HCT116 (cell line): ENCODE measurements at regions not wholly inside any gene's neighbourhood (a gene's known extent, or its start where the extent isn't known, plus 50 kb on each side); places are given as distances from the start of the nearest gene placed in this dataset.

Experiments used
- ATAC-seq: fragments of 200-7000 bp; cut with Tn5 transposase; 2 replicates; pipeline ENCODE4 v1.9.1; 2020; ENCODE audit warnings: mild to moderate bottlenecking, moderate library complexity
- BruUV-seq: library from RNA; stranded (reverse); fragments of 400-500 nt; replicated peaks from 2 replicates; lab custom pipeline; 2021; lab: Mats Ljungman, UMichigan
- CTCF ChIA-PET: fragments of 300-600 bp; sonication (Branson Sonifier 250); formaldehyde crosslinking; loops from one replicate; lab custom pipeline; 2021; ENCODE audit warnings: antibody characterized with exemption; lab: Charles Lee
- POLR2A ChIA-PET: fragments of 300-600, 350-600 bp; sonication (Branson Sonifier 250); formaldehyde crosslinking; loops from one replicate; lab custom pipeline; 2021; ENCODE audit warnings: antibody characterized with exemption; lab: Charles Lee
- RAD21 ChIA-PET, 2 experiments: fragments of 300-600 bp; sonication (Branson Sonifier 250); formaldehyde crosslinking; loops; one replicate each; lab custom pipeline; 2023; ENCODE audit warnings: low total read pairs in 2 of 2; ENCODE audit not compliant: uncharacterized antibody in 2 of 2, unreplicated experiment in 2 of 2, low non-redundant PET in 1 of 2; lab: Charles Lee
- DNase-seq: peaks from one replicate; pipeline ENCODE4 v3.0.0-alpha.2; 2010; ENCODE audit warnings: low read depth, low spot score
- H2AFZ ChIP-seq: fragments of 200-600 bp; shearing (Covaris generic), sonication (generic); 2 replicates; pipeline ENCODE4 v1.6.1; 2017; ENCODE audit warnings: low read depth, mixed run types, mixed read lengths, antibody characterized with exemption, low read length; ENCODE audit not compliant: poor library complexity, severe bottlenecking
- H3K27ac ChIP-seq: 2 replicates; pipeline ENCODE4 v1.5.1; 2012; ENCODE audit warnings: low read depth, low read length
- H3K27me3 ChIP-seq: fragments of 200-600 bp; sonication (generic); 2 replicates; pipeline ENCODE4 v1.6.1; 2016; ENCODE audit warnings: mixed run types, low read length, mixed read lengths; ENCODE audit not compliant: insufficient read depth
- H3K36me3 ChIP-seq, 2 experiments: fragments of 200-500 bp in 1 of 2; fragments of 200-600 bp in 1 of 2; sonication (Bioruptor generic) in 1 of 2; sonication (generic) in 1 of 2; 2 replicates each; pipeline versions ENCODE4 v1.5.1 to v1.6.1; 2014 to 2016; ENCODE audit warnings: low read length in 2 of 2, inconsistent platforms in 1 of 2, mixed read lengths in 1 of 2, mixed run types in 1 of 2; ENCODE audit not compliant: insufficient read depth in 2 of 2, control insufficient read depth in 1 of 2
- H3K4me1 ChIP-seq, 2 experiments: fragments of 200-600 bp in 1 of 2; sonication (generic) in 1 of 2; 2 replicates each; pipeline versions ENCODE4 v1.5.1 to v1.6.1; 2012 to 2017; ENCODE audit warnings: low read length in 2 of 2, inconsistent platforms in 1 of 2, mild to moderate bottlenecking in 1 of 2, mixed read lengths in 1 of 2, mixed run types in 1 of 2, moderate library complexity in 1 of 2; ENCODE audit not compliant: insufficient read depth in 2 of 2, control insufficient read depth in 1 of 2
- H3K4me2 ChIP-seq: fragments of 200-600 bp; sonication (generic); 2 replicates; pipeline ENCODE4 v1.6.1; 2017; ENCODE audit warnings: mixed run types, low read length, mixed read lengths
- H3K4me3 ChIP-seq, 2 experiments: fragments of 200-600 bp in 1 of 2; sonication (generic) in 1 of 2; replicated peaks in 1 of 2; 2 replicates each; pipeline ENCODE4 v1.5.1; 2011 to 2016; ENCODE audit warnings: low read length in 2 of 2, control low read depth in 1 of 2, low read depth in 1 of 2, mild to moderate bottlenecking in 1 of 2, mixed read lengths in 1 of 2, mixed run types in 1 of 2
- H3K79me2 ChIP-seq: fragments of 200-600 bp; sonication (generic); 2 replicates; pipeline ENCODE4 v1.6.1; 2017; ENCODE audit warnings: mild to moderate bottlenecking, mixed run types, low read length, moderate library complexity, mixed read lengths; ENCODE audit not compliant: insufficient read depth
- H3K9ac ChIP-seq: fragments of 200-600 bp; sonication (generic); 2 replicates; pipeline ENCODE4 v1.6.1; 2016; ENCODE audit warnings: low read length, mixed read lengths
- H3K9me2 ChIP-seq: fragments of 200-600 bp; sonication (generic), shearing (Covaris generic); 2 replicates; pipeline ENCODE4 v1.6.1; 2017; ENCODE audit warnings: mixed run types, mild to moderate bottlenecking, moderate library complexity; ENCODE audit not compliant: insufficient read depth
- H3K9me3 ChIP-seq, 2 experiments: fragments of 200-500 bp in 1 of 2; fragments of 200-600 bp in 1 of 2; sonication (Bioruptor generic) in 1 of 2; sonication (generic) in 1 of 2; 2 replicates each; pipeline ENCODE4 v1.6.1; 2014 to 2017; ENCODE audit warnings: low read length in 2 of 2, mixed read lengths in 2 of 2, inconsistent platforms in 1 of 2, low read depth in 1 of 2, mild to moderate bottlenecking in 1 of 2, mixed run types in 1 of 2, moderate library complexity in 1 of 2; ENCODE audit not compliant: control insufficient read depth in 1 of 2, insufficient read depth in 1 of 2
- H4K20me1 ChIP-seq: fragments of 200-600 bp; sonication (generic), shearing (Covaris generic); 2 replicates; pipeline ENCODE4 v1.6.1; 2017; ENCODE audit warnings: mixed run types, mild to moderate bottlenecking, moderate library complexity; ENCODE audit not compliant: insufficient read depth
- CBX3 ChIP-seq: IDR thresholded peaks from 2 replicates; pipeline ENCODE4 v1.6.1; 2012; ENCODE audit warnings: low read depth
- EGR1 ChIP-seq: IDR thresholded peaks from 2 replicates; pipeline ENCODE4 v1.6.1; 2012; ENCODE audit warnings: low read depth
- ELF1 ChIP-seq: IDR thresholded peaks from 2 replicates; pipeline ENCODE4 v1.6.1; 2012; ENCODE audit warnings: low read depth, borderline replicate concordance
- EZH2 ChIP-seq: fragments of 200-600 bp; sonication (generic); IDR thresholded peaks from 2 replicates; pipeline ENCODE4 v1.6.1; 2017; ENCODE audit warnings: antibody characterized with exemption, mixed run types
- EZH2phosphoT487 ChIP-seq: fragments of 200-600 bp; IDR thresholded peaks from 2 replicates; pipeline ENCODE4 v1.6.1; 2018; ENCODE audit warnings: antibody characterized with exemption, borderline replicate concordance
- FOSL1 ChIP-seq: IDR thresholded peaks from 2 replicates; pipeline ENCODE4 v1.6.1; 2012; ENCODE audit warnings: low read depth
- POLR2A ChIP-seq: IDR thresholded peaks from 2 replicates; pipeline ENCODE4 v1.7.0; 2011; ENCODE audit warnings: borderline replicate concordance; ENCODE audit not compliant: insufficient read depth, insufficient read length; ENCODE audit errors: extremely low read depth
- POLR2AphosphoS5 ChIP-seq: IDR thresholded peaks from 2 replicates; pipeline ENCODE4 v1.6.1; 2011; ENCODE audit warnings: mild to moderate bottlenecking, low read depth, low read length, moderate library complexity
- RAD21 ChIP-seq: IDR thresholded peaks from 2 replicates; pipeline ENCODE4 v1.6.1; 2012; ENCODE audit warnings: low read depth, mild to moderate bottlenecking
- SRF ChIP-seq: IDR thresholded peaks from 2 replicates; pipeline ENCODE4 v1.6.1; 2012; ENCODE audit warnings: low read depth
- TCF7L2 ChIP-seq: IDR thresholded peaks from 2 replicates; pipeline ENCODE4 v1.7.0; 2011; ENCODE audit warnings: borderline replicate concordance, inconsistent platforms; ENCODE audit not compliant: insufficient read depth, insufficient read length; ENCODE audit errors: extremely low read depth
- YY1 ChIP-seq: IDR thresholded peaks from 2 replicates; pipeline ENCODE4 v1.6.1; 2011; ENCODE audit warnings: low read length, low read depth, moderate library complexity, mild to moderate bottlenecking; ENCODE audit not compliant: insufficient replicate concordance; ENCODE audit errors: extremely low read depth
- ZNF274 ChIP-seq: fragments of 200-500 bp; sonication (Bioruptor generic); IDR thresholded peaks from 2 replicates; pipeline ENCODE4 v1.6.1; 2014; ENCODE audit warnings: mild to moderate bottlenecking, low read depth, low read length, inconsistent platforms
- intact Hi-C: fragments of 100-400 bp; cut with micrococcal nuclease; formaldehyde crosslinking; loops from 2 replicates; pipeline ENCODE4 v1.10.0; 2022
- TF ChIP-seq, protein P1 (sequence below): IDR thresholded peaks from 2 replicates; pipeline ENCODE4 v1.6.1; 2012
- TF ChIP-seq, protein P2 (sequence below): IDR thresholded peaks from 2 replicates; pipeline ENCODE4 v1.6.1; 2011; ENCODE audit warnings: mild to moderate bottlenecking, low read length, moderate library complexity; ENCODE audit not compliant: insufficient replicate concordance; ENCODE audit errors: extremely low read depth
- TF ChIP-seq, protein P3 (sequence below): IDR thresholded peaks from 2 replicates; pipeline ENCODE4 v1.6.1; 2012
- TF ChIP-seq, protein P4 (sequence below): IDR thresholded peaks from 2 replicates; pipeline ENCODE4 v1.6.1; 2012; ENCODE audit warnings: low read depth
- TF ChIP-seq, protein P5 (sequence below), 3 experiments: fragments of 200-600 bp in 1 of 3; sonication (generic) in 1 of 3; IDR thresholded peaks in 2 of 3; conservative IDR thresholded peaks in 1 of 3; 2 replicates each; pipeline ENCODE4 v1.5.1; 2012 to 2017; ENCODE audit warnings: low read depth in 2 of 3, low read length in 2 of 3, antibody characterized with exemption in 1 of 3, borderline replicate concordance in 1 of 3, control low read depth in 1 of 3, mild to moderate bottlenecking in 1 of 3, mixed read lengths in 1 of 3, mixed run types in 1 of 3, moderate library complexity in 1 of 3; ENCODE audit not compliant: insufficient read depth in 1 of 3

DNA sequence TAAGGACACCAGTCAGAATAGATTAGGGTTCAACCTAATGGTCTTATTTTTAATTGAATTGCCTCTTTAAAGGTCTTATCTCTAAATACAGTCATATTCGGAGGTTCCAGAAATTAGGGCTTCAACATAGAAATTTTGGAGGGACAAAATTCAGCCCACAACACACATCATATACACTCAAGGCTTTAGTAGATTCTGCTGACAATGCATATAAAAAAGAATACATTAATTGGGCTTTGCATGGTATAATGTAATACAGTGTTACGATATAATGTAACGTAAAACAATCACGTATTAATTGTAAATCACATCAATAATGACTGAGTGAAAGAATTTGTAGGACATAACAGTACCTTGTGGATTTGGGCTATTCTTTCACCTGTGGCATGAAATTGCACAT lies 787.8 kb downstream of the STIM2 start:
- CTCF ChIA-PET = no interaction called here
- Histone ChIP-seq H3K79me2 (no peaks in the 10 kb centered on the region), H3K4me1 (no peaks in the 10 kb centered on the region), H3K27me3 (no peaks in the 10 kb centered on the region), H3K36me3 (no peaks in the 10 kb centered on the region), H3K9ac (no peak overlapping the region), H3K9me2 (no peaks in the 10 kb centered on the region), H4K20me1 (no peaks in the 10 kb centered on the region), H3K27ac (no peak overlapping the region), H3K9me3 (no peaks in the 10 kb centered on the region), H3K4me2 (no peak overlapping the region), H3K4me3 (no peak overlapping the region), H2AFZ (no peak overlapping the region)
- intact Hi-C loops = no loop called here
- TF ChIP-seq RAD21 = no peak
- no peak for TF ChIP-seq TCF7L2
- TF ChIP-seq ELF1 = no peak
- TF ChIP-seq EGR1 = no peak
- TF ChIP-seq, protein P1, sequence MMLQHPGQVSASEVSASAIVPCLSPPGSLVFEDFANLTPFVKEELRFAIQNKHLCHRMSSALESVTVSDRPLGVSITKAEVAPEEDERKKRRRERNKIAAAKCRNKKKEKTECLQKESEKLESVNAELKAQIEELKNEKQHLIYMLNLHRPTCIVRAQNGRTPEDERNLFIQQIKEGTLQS = no peak
- no peak for TF ChIP-seq EZH2
- TF ChIP-seq, protein P2, sequence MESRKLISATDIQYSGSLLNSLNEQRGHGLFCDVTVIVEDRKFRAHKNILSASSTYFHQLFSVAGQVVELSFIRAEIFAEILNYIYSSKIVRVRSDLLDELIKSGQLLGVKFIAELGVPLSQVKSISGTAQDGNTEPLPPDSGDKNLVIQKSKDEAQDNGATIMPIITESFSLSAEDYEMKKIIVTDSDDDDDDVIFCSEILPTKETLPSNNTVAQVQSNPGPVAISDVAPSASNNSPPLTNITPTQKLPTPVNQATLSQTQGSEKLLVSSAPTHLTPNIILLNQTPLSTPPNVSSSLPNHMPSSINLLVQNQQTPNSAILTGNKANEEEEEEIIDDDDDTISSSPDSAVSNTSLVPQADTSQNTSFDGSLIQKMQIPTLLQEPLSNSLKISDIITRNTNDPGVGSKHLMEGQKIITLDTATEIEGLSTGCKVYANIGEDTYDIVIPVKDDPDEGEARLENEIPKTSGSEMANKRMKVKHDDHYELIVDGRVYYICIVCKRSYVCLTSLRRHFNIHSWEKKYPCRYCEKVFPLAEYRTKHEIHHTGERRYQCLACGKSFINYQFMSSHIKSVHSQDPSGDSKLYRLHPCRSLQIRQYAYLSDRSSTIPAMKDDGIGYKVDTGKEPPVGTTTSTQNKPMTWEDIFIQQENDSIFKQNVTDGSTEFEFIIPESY = no peak
- no peak for TF ChIP-seq SRF
- no peak for TF ChIP-seq FOSL1
- TF ChIP-seq, protein P3, sequence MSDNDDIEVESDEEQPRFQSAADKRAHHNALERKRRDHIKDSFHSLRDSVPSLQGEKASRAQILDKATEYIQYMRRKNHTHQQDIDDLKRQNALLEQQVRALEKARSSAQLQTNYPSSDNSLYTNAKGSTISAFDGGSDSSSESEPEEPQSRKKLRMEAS = no peak
- TF ChIP-seq, protein P4, sequence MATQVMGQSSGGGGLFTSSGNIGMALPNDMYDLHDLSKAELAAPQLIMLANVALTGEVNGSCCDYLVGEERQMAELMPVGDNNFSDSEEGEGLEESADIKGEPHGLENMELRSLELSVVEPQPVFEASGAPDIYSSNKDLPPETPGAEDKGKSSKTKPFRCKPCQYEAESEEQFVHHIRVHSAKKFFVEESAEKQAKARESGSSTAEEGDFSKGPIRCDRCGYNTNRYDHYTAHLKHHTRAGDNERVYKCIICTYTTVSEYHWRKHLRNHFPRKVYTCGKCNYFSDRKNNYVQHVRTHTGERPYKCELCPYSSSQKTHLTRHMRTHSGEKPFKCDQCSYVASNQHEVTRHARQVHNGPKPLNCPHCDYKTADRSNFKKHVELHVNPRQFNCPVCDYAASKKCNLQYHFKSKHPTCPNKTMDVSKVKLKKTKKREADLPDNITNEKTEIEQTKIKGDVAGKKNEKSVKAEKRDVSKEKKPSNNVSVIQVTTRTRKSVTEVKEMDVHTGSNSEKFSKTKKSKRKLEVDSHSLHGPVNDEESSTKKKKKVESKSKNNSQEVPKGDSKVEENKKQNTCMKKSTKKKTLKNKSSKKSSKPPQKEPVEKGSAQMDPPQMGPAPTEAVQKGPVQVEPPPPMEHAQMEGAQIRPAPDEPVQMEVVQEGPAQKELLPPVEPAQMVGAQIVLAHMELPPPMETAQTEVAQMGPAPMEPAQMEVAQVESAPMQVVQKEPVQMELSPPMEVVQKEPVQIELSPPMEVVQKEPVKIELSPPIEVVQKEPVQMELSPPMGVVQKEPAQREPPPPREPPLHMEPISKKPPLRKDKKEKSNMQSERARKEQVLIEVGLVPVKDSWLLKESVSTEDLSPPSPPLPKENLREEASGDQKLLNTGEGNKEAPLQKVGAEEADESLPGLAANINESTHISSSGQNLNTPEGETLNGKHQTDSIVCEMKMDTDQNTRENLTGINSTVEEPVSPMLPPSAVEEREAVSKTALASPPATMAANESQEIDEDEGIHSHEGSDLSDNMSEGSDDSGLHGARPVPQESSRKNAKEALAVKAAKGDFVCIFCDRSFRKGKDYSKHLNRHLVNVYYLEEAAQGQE = no peak
- no peak for TF ChIP-seq POLR2A
- no peak for TF ChIP-seq EZH2phosphoT487
- no peak for TF ChIP-seq YY1
- no peak for TF ChIP-seq ZNF274
- TF ChIP-seq POLR2AphosphoS5 = no peak
- TF ChIP-seq, protein P5, sequence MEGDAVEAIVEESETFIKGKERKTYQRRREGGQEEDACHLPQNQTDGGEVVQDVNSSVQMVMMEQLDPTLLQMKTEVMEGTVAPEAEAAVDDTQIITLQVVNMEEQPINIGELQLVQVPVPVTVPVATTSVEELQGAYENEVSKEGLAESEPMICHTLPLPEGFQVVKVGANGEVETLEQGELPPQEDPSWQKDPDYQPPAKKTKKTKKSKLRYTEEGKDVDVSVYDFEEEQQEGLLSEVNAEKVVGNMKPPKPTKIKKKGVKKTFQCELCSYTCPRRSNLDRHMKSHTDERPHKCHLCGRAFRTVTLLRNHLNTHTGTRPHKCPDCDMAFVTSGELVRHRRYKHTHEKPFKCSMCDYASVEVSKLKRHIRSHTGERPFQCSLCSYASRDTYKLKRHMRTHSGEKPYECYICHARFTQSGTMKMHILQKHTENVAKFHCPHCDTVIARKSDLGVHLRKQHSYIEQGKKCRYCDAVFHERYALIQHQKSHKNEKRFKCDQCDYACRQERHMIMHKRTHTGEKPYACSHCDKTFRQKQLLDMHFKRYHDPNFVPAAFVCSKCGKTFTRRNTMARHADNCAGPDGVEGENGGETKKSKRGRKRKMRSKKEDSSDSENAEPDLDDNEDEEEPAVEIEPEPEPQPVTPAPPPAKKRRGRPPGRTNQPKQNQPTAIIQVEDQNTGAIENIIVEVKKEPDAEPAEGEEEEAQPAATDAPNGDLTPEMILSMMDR (IDR thresholded peaks at IDR 0.05 in 2 of 3, conservative IDR thresholded peaks at IDR 0.05 in 1 of 3; ENCODE audit: borderline replicate concordance in 1 of 3, insufficient read depth in 1 of 3, low read depth in 2 of 3, low read length in 2 of 3) = no peak
- no peak for TF ChIP-seq CBX3
- BruUV-seq = no TSS peak
- RAD21 ChIA-PET = no interaction called here
- ATAC-seq (no peak), DNase-seq (no peak)
- POLR2A ChIA-PET = no interaction called here
